ENCODE measurements at regions not wholly inside any gene's neighbourhood (a gene's known extent, or its start where the extent isn't known, plus 50 kb on each side); places are given as distances from the start of the nearest gene placed in this dataset.
A peak's percentile ranks its signal among the peaks of the same experiment; 100 is the strongest.

GRCh38 chr6:119476024-119476423 lies 126.5 kb upstream of the MAN1A1 start:
- ATAC-seq, result no peak

GRCh38 chr6:119470893-119471542 lies 121.5 kb upstream of the MAN1A1 start:
- no peak for ATAC-seq

- ATAC-seq, result no peak
Measured at GRCh38 chr6:119467488-119468081, 118.0 kb upstream of the MAN1A1 start.

GRCh38 chr6:119466226-119466625 lies 116.7 kb upstream of the MAN1A1 start:
- no peak for ATAC-seq

GRCh38 chr6:119463081-119463626 lies 113.6 kb upstream of the MAN1A1 start:
- ATAC-seq, result peak; percentile 82 to 94

GRCh38 chr6:119461187-119461586 lies 111.6 kb upstream of the MAN1A1 start:
- no peak for ATAC-seq

- ATAC-seq, result no peak
Measured at GRCh38 chr6:119459207-119459974, 109.8 kb upstream of the MAN1A1 start.

- ATAC-seq, result no peak
Measured at GRCh38 chr6:119454714-119455113, 105.2 kb upstream of the MAN1A1 start.

- ATAC-seq, result no peak
Measured at GRCh38 chr6:119453242-119454200, 104.0 kb upstream of the MAN1A1 start.

- no peak for ATAC-seq
Measured at GRCh38 chr6:119449331-119450156, 100.0 kb upstream of the MAN1A1 start.

- no peak for ATAC-seq
Measured at GRCh38 chr6:119447921-119448320, 98.4 kb upstream of the MAN1A1 start.

- peak; percentile 7 to 24 for ATAC-seq
Measured at GRCh38 chr6:119446609-119447008, 97.0 kb upstream of the MAN1A1 start.

- ATAC-seq, result peak; percentile 60 to 63
Measured at GRCh38 chr6:119446115-119446554, 96.6 kb upstream of the MAN1A1 start.

- ATAC-seq, result no peak
Measured at GRCh38 chr6:119445666-119446065, 96.1 kb upstream of the MAN1A1 start.

GRCh38 chr6:119444642-119445557 lies 95.3 kb upstream of the MAN1A1 start:
- ATAC-seq, result peak in 1 of 2 donors; percentile 11

- ATAC-seq, result no peak
Measured at GRCh38 chr6:119443993-119444641, 94.6 kb upstream of the MAN1A1 start.

- ATAC-seq, result no peak
Measured at GRCh38 chr6:119442776-119443184, 93.2 kb upstream of the MAN1A1 start.

- ATAC-seq, result no peak
Measured at GRCh38 chr6:119440953-119441352, 91.4 kb upstream of the MAN1A1 start.

GRCh38 chr6:119436583-119436982 lies 87.0 kb upstream of the MAN1A1 start:
- no peak for ATAC-seq

GRCh38 chr6:119431799-119432198 lies 82.2 kb upstream of the MAN1A1 start:
- no peak for ATAC-seq

All from activated CD4-positive, CD25-positive, alpha-beta regulatory T cell treated with anti-CD3 and anti-CD28 coated beads, Interleukin-2, amount 50 U/mL, for 24 hours (primary cell).